GM10266 (cell line): ENCODE measurements at regions not wholly inside any gene's neighbourhood (a gene's known extent, or its start where the extent isn't known, plus 50 kb on each side); places are given as distances from the start of the nearest gene placed in this dataset.

Experiments used
- DNase-seq: peaks from one replicate; pipeline ENCODE4 v3.0.0; 2012; ENCODE audit errors: extremely low spot score
- TF ChIP-seq, protein P1 (sequence below): IDR thresholded peaks from 2 replicates; pipeline ENCODE4 v1.5.1; 2012; ENCODE audit warnings: mild to moderate bottlenecking, low read depth; ENCODE audit not compliant: control insufficient read depth, insufficient read depth; ENCODE audit errors: missing control alignments

DNA sequence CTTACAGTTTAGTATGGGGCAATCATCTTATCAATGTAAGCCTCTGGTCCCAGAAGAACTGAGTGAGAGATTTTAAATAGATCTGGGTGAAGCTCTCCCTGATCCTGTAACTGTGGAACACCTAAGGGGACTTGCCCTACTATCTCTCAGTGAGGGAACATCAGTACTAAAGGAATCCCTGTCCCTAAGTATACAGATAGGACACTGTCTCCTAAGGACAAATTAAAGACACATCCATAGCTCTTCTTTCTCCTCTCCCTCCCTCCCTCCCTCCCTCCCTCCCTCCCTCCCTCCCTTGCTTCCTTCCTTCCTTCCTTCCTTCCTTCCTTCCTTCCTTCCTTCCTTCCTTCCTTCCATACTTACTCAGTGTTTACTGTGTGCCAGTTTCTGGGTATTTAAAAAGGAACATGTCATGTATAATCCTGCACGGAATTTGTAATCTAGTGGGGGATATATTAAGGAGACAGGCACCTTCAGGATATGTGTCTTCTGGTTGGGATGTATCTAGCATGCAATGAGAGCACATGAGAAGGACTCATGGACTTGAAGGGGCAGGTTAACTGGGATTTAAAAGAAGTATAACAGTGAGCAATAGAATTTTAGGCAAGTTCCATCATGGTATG lies 222.2 kb upstream of the ATP5MC3 start:
- DNase-seq, result no peak

DNA sequence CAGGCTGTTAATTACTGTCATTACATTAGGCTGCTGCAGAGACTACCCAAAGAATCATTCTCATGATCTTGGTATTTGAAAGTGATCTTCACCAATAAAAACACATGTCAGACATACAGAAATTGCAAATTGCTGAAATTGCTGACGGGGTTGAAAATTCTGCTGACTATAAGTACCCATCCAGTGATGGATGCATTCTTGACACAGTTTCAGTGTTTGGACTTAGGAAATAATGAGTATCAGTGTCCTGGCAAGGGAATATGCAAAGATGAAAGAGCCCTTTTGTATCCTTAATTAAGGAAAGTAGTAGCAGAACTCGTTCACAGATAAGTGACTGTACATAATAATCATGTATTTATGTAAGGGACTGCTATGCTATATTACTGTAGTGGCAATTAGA lies 221.1 kb upstream of the ATP5MC3 start:
- DNase-seq, result no peak

More for the DNA sequence above, 222.2 kb upstream of the ATP5MC3 start:
- TF ChIP-seq, protein P1, sequence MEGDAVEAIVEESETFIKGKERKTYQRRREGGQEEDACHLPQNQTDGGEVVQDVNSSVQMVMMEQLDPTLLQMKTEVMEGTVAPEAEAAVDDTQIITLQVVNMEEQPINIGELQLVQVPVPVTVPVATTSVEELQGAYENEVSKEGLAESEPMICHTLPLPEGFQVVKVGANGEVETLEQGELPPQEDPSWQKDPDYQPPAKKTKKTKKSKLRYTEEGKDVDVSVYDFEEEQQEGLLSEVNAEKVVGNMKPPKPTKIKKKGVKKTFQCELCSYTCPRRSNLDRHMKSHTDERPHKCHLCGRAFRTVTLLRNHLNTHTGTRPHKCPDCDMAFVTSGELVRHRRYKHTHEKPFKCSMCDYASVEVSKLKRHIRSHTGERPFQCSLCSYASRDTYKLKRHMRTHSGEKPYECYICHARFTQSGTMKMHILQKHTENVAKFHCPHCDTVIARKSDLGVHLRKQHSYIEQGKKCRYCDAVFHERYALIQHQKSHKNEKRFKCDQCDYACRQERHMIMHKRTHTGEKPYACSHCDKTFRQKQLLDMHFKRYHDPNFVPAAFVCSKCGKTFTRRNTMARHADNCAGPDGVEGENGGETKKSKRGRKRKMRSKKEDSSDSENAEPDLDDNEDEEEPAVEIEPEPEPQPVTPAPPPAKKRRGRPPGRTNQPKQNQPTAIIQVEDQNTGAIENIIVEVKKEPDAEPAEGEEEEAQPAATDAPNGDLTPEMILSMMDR, result no peak

DNA sequence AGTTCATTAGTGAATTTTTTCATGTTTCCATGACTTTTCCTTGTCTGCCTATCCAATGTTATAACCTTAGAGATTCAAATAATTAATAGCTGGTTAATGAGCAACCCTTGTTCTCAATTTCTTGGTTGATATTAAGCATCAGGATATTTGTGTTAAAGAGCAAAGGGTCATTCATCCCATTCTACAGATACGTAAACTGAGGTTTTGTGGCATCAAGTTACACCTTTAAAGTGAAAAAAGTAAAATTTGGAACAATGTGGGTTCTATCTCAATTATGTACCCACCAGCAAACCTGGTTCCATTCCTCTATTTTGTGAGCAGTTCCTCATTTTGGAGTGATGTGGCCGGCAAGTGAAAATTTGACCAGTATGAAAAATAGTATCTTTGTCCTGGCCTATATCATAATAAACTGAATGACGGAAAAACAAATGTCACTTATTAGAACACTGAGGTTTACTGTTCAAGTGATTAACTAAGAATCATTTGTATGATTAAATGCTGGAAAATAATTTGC lies 220.5 kb upstream of the ATP5MC3 start:
- TF ChIP-seq, protein P1, result no peak
- no peak for DNase-seq

More for the DNA sequence above, 221.1 kb upstream of the ATP5MC3 start:
- TF ChIP-seq, protein P1, result no peak

DNA sequence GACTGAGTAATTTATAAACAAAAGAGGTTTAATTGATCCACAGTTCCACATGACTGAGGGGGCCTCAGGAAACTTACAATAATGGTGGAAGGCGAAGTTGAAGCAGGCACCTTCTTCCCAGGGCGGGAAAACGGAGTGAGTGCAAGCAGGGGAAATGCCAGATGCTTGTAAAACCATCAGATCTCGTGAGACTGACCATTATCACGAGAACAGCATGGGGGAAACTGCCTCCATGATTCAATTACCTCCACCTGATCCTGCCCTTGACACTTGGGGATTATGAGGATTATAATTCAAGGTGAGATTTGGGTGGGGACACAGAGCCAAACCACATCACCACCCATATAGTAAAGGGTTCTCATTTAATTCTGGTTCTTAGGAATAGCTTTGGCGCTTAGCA lies 219.5 kb upstream of the ATP5MC3 start:
- TF ChIP-seq, protein P1, result no peak
- no peak for DNase-seq

DNA sequence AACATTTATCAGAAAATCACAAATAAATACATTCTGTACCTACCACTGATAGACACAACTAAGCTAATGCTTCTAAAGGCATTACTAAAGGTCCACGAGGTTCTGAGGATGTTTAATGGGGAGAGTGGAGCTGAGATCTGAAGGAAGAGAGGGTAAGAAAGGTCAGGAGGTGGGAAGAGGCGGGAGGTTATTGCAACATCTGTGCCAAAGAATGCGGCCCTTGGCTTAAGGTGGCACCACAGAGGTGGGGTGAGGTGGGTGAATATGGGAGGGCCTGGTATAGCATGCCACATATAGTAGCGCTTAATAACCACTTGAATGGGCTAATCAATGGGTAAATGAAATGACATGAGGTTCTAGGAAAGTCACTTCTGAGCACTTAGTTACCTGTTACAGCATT lies 217.8 kb upstream of the ATP5MC3 start:
- TF ChIP-seq, protein P1, result no peak
- DNase-seq, result no peak

DNA sequence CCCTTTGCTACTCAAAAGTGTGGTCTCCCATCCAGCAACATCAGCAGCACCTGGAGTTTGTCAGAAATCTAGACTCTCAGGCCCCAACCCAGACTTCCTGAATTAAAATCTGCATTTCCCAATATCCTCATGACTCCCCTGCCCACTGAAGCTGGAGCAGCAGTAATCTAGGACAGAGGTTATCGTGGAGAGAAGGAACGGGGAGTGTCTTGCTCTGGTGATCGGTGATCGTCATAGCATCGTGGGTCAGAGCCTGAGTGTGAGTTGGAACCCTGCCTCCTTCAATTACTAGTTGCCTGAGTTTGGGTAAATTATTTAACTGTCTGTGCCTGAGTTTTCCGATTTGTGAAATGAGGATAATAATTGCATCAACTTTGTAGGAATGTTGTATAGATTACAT lies 217.3 kb upstream of the ATP5MC3 start:
- DNase-seq, result no peak
- TF ChIP-seq, protein P1, result no peak

DNA sequence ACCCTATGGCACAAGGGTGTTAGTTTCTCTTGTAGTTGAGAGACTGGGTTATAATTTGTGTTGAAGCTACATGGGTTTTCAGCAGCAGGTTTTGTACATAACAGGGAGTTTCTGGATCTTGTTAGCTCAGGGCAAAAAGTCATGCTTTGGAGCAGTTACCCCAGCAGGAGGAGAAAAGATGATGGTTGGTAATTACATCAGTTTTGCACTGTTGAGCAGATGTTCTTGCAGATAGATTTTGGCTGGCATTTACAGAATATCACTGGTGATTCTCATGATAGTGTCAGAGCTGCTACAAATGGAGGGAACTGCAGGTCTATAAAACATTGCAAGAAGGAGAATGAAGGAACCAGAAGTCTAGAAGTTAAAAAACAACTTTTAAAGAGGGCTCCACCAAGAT lies 215.2 kb upstream of the ATP5MC3 start:
- TF ChIP-seq, protein P1, result no peak
- no peak for DNase-seq
